Neural progenitor cell (in vitro differentiated cells): ENCODE measurements at regions not wholly inside any gene's neighbourhood (a gene's known extent, or its start where the extent isn't known, plus 50 kb on each side); places are given as distances from the start of the nearest gene placed in this dataset.
"Not testable (repeated sequence)": the region's sequence is repeated elsewhere in the genome, so short reads cannot be mapped to it uniquely, and the experiment has no call there.

ENCODE experiments used
- DNase-seq: peaks from one replicate; pipeline ENCODE4 v3.0.0-alpha.2; 2016; ENCODE audit warnings: low spot score
- H2AFZ ChIP-seq: fragments of 200-600 bp; sonication (generic); replicated peaks from 2 replicates; pipeline ENCODE4 v1.6.1; 2016; ENCODE audit warnings: antibody characterized with exemption
- H3F3A ChIP-seq: fragments of 200-600 bp; sonication (generic); 2 replicates; pipeline ENCODE4 v1.6.1; 2016; ENCODE audit warnings: antibody characterized with exemption, low read depth
- H3K27ac ChIP-seq: fragments of 200-600 bp; sonication (generic); 2 replicates; pipeline ENCODE4 v1.5.1; 2016; ENCODE audit warnings: mild to moderate bottlenecking
- H3K27me3 ChIP-seq: fragments of 200-600 bp; sonication (generic); 2 replicates; pipeline ENCODE4 v1.6.1; 2016; ENCODE audit warnings: mild to moderate bottlenecking, moderate library complexity
- H3K36me3 ChIP-seq: fragments of 200-600 bp; sonication (generic); 2 replicates; pipeline ENCODE4 v1.5.1; 2016
- H3K4me1 ChIP-seq: fragments of 200-600 bp; sonication (generic); 2 replicates; pipeline ENCODE4 v1.6.1; 2016; ENCODE audit warnings: mixed run types
- H3K4me2 ChIP-seq: fragments of 200-600 bp; sonication (generic); 2 replicates; pipeline ENCODE4 v1.6.1; 2016
- H3K4me3 ChIP-seq: fragments of 200-600 bp; sonication (generic); 2 replicates; pipeline ENCODE4 v1.5.1; 2016
- H3K79me2 ChIP-seq: fragments of 200-600 bp; sonication (generic); 2 replicates; pipeline ENCODE4 v1.6.1; 2016; ENCODE audit warnings: low read depth
- H3K9ac ChIP-seq: fragments of 200-600 bp; sonication (generic); 2 replicates; pipeline ENCODE4 v1.6.1; 2016
- H3K9me3 ChIP-seq: fragments of 200-600 bp; sonication (generic); 2 replicates; pipeline ENCODE4 v1.5.1; 2016; ENCODE audit warnings: low read depth
- H4K20me1 ChIP-seq: fragments of 200-600 bp; sonication (generic); 2 replicates; pipeline ENCODE4 v1.6.1; 2016; ENCODE audit warnings: low read depth
- H3K27ac Mint-ChIP-seq: 3 replicates; pipeline ENCODE4 v1.8.0; 2021; ENCODE audit warnings: mixed read lengths
- H3K27me3 Mint-ChIP-seq: 2 replicates; pipeline ENCODE4 v1.8.0; 2022; ENCODE audit warnings: low read depth, mild to moderate bottlenecking, inconsistent platforms, moderate library complexity, mixed read lengths; ENCODE audit not compliant: insufficient read depth
- H3K36me3 Mint-ChIP-seq: 3 replicates; pipeline ENCODE4 v1.8.0; 2021; ENCODE audit warnings: mixed read lengths
- H3K4me1 Mint-ChIP-seq: 3 replicates; pipeline ENCODE4 v1.8.0; 2021; ENCODE audit warnings: mixed read lengths
- H3K4me3 Mint-ChIP-seq: 3 replicates; pipeline ENCODE4 v1.8.0; 2021; ENCODE audit warnings: mild to moderate bottlenecking, moderate library complexity, mixed read lengths
- H3K9me3 Mint-ChIP-seq: 3 replicates; pipeline ENCODE4 v1.8.0; 2020; ENCODE audit warnings: mixed read lengths
- EZH2 ChIP-seq: fragments of 200-600 bp; sonication (generic); IDR thresholded peaks from 2 replicates; pipeline ENCODE4 v1.6.1; 2017; ENCODE audit warnings: antibody characterized with exemption, mild to moderate bottlenecking, moderate library complexity
- EZH2phosphoT487 ChIP-seq: fragments of 200-600 bp; sonication (generic); IDR thresholded peaks from 2 replicates; pipeline ENCODE4 v1.6.1; 2017; ENCODE audit warnings: antibody characterized with exemption
- TF ChIP-seq, protein P1 (sequence below): fragments of 200-600 bp; sonication (generic); IDR thresholded peaks from 2 replicates; pipeline ENCODE4 v1.5.1; 2017; ENCODE audit warnings: antibody characterized with exemption, mild to moderate bottlenecking

- Histone ChIP-seq H3K9me3 (no peaks in the 10 kb centered on the region), H3K4me1 (no peaks in the 10 kb centered on the region), H4K20me1 (no peaks in the 10 kb centered on the region), H3K9ac (no peak overlapping the region), H2AFZ (no peak overlapping the region), H3K4me2 (no peak overlapping the region), H3K4me3 (no peak overlapping the region), H3K27me3 (no peaks in the 10 kb centered on the region), H3K79me2 (no peaks in the 10 kb centered on the region), H3F3A (no peaks in the 10 kb centered on the region), H3K27ac (no peak overlapping the region), H3K36me3 (no peaks in the 10 kb centered on the region)
- no peaks in the 10 kb centered on the region for H3K36me3 Mint-ChIP-seq
- H3K27me3 Mint-ChIP-seq = no peaks in the 10 kb centered on the region
- H3K4me1 Mint-ChIP-seq = no peaks in the 10 kb centered on the region
- no peaks in the 10 kb centered on the region for H3K9me3 Mint-ChIP-seq
- no peak overlapping the region for H3K27ac Mint-ChIP-seq
- no peak for DNase-seq
- TF ChIP-seq, protein P1, sequence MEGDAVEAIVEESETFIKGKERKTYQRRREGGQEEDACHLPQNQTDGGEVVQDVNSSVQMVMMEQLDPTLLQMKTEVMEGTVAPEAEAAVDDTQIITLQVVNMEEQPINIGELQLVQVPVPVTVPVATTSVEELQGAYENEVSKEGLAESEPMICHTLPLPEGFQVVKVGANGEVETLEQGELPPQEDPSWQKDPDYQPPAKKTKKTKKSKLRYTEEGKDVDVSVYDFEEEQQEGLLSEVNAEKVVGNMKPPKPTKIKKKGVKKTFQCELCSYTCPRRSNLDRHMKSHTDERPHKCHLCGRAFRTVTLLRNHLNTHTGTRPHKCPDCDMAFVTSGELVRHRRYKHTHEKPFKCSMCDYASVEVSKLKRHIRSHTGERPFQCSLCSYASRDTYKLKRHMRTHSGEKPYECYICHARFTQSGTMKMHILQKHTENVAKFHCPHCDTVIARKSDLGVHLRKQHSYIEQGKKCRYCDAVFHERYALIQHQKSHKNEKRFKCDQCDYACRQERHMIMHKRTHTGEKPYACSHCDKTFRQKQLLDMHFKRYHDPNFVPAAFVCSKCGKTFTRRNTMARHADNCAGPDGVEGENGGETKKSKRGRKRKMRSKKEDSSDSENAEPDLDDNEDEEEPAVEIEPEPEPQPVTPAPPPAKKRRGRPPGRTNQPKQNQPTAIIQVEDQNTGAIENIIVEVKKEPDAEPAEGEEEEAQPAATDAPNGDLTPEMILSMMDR = no peak
- no peak for TF ChIP-seq EZH2phosphoT487
- TF ChIP-seq EZH2 = no peak
- no peak overlapping the region for H3K4me3 Mint-ChIP-seq
Measured at GRCh38 chr3:18211116-18211515, 214.0 kb downstream of the SATB1 start.

DNA sequence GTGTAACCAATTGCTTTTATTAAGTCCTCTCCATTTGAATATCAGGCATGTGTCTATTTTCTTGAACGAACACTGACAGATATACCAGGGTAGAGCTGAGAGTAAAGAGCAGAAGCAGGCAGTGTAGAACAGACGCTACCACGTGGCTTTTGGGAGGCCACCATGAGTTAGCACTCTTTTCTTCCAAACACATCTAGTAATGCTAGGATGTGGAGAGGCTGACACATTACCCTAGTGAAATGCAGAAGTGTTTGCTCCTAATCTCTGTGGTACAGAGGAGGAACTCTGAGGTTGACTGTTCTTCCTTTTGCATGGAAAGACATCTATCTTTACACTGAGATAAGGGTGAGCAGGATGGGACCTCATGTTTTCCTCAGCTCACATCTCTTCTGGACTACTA is 216.3 kb downstream of the SATB1 start:
- Histone ChIP-seq H3K27me3 (no peaks in the 10 kb centered on the region), H2AFZ (no peak overlapping the region), H3K9me3 (no peaks in the 10 kb centered on the region), H3F3A (no peaks in the 10 kb centered on the region), H3K4me2 (no peak overlapping the region), H3K79me2 (no peaks in the 10 kb centered on the region), H3K9ac (no peak overlapping the region), H3K4me3 (no peak overlapping the region), H4K20me1 (no peaks in the 10 kb centered on the region), H3K27ac (no peak overlapping the region), H3K4me1 (no peaks in the 10 kb centered on the region), H3K36me3 (no peaks in the 10 kb centered on the region)
- Mint-ChIP-seq H3K27ac (no peak overlapping the region), H3K27me3 (no peaks in the 10 kb centered on the region), H3K4me1 (no peaks in the 10 kb centered on the region), H3K36me3 (no peaks in the 10 kb centered on the region), H3K4me3 (no peak overlapping the region), H3K9me3 (no peaks in the 10 kb centered on the region)
- DNase-seq = no peak
- TF ChIP-seq EZH2phosphoT487 = no peak
- TF ChIP-seq EZH2 = no peak
- TF ChIP-seq, protein P1 = no peak

DNA sequence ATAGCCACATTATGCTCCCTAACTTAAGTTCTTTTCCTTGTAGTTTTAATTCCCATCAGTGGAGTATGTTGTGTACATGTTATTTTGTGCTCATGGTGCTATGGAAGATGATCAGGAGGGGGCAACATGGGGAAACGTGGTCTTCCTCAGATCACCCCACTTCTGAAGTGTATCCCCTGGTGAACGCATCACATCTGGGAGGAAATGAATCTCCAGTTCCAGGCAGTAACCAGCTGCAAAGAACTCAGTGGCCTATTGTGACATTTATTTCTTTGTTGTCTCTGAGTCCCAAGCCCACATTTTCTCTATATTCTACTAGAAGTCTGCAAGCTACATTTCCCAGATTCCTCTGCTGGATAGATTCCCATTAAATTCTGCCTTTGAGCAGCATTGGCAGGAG is 217.0 kb downstream of the SATB1 start:
- H3K27me3 ChIP-seq = no peaks in the 10 kb centered on the region
- no peak overlapping the region for H3K4me3 ChIP-seq
- no peak for DNase-seq
- Mint-ChIP-seq H3K4me1 (no peaks in the 10 kb centered on the region), H3K36me3 (no peaks in the 10 kb centered on the region), H3K27ac (no peak overlapping the region), H3K27me3 (no peaks in the 10 kb centered on the region), H3K4me3 (no peak overlapping the region), H3K9me3 (no peaks in the 10 kb centered on the region)
- no peak overlapping the region for H3K9ac ChIP-seq
- H3F3A ChIP-seq = no peaks in the 10 kb centered on the region
- no peak overlapping the region for H2AFZ ChIP-seq
- H3K4me1 ChIP-seq = no peaks in the 10 kb centered on the region
- no peak overlapping the region for H3K4me2 ChIP-seq
- H4K20me1 ChIP-seq = no peaks in the 10 kb centered on the region
- no peaks in the 10 kb centered on the region for H3K9me3 ChIP-seq
- no peak overlapping the region for H3K27ac ChIP-seq
- H3K79me2 ChIP-seq = no peaks in the 10 kb centered on the region
- H3K36me3 ChIP-seq = no peaks in the 10 kb centered on the region
- TF ChIP-seq EZH2 (no peak), EZH2phosphoT487 (no peak)
- TF ChIP-seq, protein P1 = no peak

DNA sequence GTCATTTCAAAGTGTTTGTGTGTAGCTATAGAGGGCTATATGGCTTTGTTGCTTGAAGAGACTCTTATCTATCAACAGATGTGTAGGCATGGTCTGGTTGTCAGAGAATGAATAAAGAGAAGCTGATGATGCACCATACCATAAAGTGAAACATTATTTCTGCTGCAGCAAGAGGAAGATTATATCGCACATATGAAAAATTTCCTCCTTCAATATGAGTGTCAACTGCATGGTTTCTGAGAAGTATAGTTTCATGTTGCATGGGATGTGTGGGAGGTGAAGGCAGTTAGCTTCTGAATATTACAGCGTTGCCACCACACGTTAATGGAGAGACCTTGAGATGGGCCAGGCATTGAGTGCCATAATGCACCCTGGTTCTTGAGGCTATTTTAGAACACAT is 217.9 kb downstream of the SATB1 start:
- DNase-seq = no peak
- H3K9ac ChIP-seq = no peak overlapping the region
- H2AFZ ChIP-seq = no peak overlapping the region
- TF ChIP-seq EZH2 (no peak), EZH2phosphoT487 (no peak)
- TF ChIP-seq, protein P1 = no peak
- H3K9me3 ChIP-seq = no peaks in the 10 kb centered on the region
- no peaks in the 10 kb centered on the region for H3K36me3 Mint-ChIP-seq
- no peaks in the 10 kb centered on the region for H3K79me2 ChIP-seq
- no peaks in the 10 kb centered on the region for H3K4me1 ChIP-seq
- no peaks in the 10 kb centered on the region for H3K27me3 ChIP-seq
- no peaks in the 10 kb centered on the region for H4K20me1 ChIP-seq
- no peaks in the 10 kb centered on the region for H3K4me1 Mint-ChIP-seq
- no peak overlapping the region for H3K27ac Mint-ChIP-seq
- H3K4me3 ChIP-seq = no peak overlapping the region
- H3F3A ChIP-seq = no peaks in the 10 kb centered on the region
- H3K4me2 ChIP-seq = no peak overlapping the region
- H3K4me3 Mint-ChIP-seq = no peak overlapping the region
- H3K27me3 Mint-ChIP-seq = no peaks in the 10 kb centered on the region
- H3K9me3 Mint-ChIP-seq = no peaks in the 10 kb centered on the region
- no peaks in the 10 kb centered on the region for H3K36me3 ChIP-seq
- no peak overlapping the region for H3K27ac ChIP-seq

DNA sequence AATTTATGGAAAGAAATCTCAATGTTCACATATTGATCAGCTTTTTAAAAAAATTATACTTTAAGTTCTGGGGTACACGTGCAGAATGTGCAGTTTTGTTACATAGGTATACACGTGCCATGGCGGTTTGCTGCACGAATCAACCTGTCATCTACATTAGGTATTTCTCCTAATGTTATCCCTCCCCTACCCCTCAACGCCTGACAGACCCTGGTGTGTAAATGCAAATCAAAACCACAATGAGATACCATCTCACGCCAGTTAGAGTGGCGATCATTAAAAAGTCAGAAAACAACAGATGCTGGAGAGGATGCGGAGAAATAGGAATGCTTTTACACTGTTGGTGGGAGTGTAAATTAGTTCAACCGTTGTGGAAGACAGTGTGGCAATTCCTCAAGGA is 219.4 kb downstream of the SATB1 start:
- not testable (repeated sequence) for H3K36me3 ChIP-seq, H3K9ac ChIP-seq, DNase-seq, H3K27me3 ChIP-seq, H3K79me2 ChIP-seq, H3K4me1 Mint-ChIP-seq, H3K36me3 Mint-ChIP-seq, H3K4me2 ChIP-seq, H3F3A ChIP-seq, H2AFZ ChIP-seq, H3K4me1 ChIP-seq, H3K27ac ChIP-seq, H3K27me3 Mint-ChIP-seq, H3K9me3 Mint-ChIP-seq, H4K20me1 ChIP-seq, H3K4me3 Mint-ChIP-seq, H3K9me3 ChIP-seq, H3K4me3 ChIP-seq, H3K27ac Mint-ChIP-seq
